ENCODE measurements at regions not wholly inside any gene's neighbourhood (a gene's known extent, or its start where the extent isn't known, plus 50 kb on each side); places are given as distances from the start of the nearest gene placed in this dataset.

DNA sequence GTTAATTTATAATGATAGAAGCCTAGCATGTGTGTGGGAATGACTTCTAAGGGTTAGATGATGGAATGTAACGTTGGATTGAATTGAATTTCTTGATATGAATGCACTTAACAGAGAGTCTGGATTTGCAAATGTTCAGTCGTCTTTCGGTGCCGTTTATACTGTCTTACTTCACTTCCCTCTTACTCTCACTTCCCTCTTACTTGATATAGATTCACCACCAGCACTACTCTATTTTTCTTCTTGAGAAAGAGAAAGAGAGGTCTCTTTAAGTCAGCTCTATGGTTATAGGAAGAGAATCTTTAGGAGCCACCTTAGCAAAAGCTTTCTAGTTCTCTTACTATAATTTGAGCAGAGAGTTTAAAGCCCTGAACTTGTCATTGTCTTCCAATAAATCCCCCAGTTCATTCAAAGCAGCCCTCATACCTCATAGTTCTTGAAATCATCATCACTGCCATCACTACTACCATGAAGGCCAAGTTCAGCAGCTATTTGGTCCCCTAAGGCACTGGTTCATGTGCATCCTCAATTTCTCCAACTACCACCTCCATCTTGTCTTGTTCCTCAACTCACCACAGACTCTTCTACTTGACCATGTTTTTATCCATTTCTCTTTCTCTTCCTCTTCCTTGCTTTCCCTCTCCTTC lies 501.7 kb upstream of the TCF4 start:
- TF ChIP-seq, protein P1, sequence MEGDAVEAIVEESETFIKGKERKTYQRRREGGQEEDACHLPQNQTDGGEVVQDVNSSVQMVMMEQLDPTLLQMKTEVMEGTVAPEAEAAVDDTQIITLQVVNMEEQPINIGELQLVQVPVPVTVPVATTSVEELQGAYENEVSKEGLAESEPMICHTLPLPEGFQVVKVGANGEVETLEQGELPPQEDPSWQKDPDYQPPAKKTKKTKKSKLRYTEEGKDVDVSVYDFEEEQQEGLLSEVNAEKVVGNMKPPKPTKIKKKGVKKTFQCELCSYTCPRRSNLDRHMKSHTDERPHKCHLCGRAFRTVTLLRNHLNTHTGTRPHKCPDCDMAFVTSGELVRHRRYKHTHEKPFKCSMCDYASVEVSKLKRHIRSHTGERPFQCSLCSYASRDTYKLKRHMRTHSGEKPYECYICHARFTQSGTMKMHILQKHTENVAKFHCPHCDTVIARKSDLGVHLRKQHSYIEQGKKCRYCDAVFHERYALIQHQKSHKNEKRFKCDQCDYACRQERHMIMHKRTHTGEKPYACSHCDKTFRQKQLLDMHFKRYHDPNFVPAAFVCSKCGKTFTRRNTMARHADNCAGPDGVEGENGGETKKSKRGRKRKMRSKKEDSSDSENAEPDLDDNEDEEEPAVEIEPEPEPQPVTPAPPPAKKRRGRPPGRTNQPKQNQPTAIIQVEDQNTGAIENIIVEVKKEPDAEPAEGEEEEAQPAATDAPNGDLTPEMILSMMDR (IDR thresholded peaks at IDR 0.05): no peak
- no peak for TF ChIP-seq POLR2A (IDR thresholded peaks at IDR 0.05)
